ENCODE measurements at regions not wholly inside any gene's neighbourhood (a gene's known extent, or its start where the extent isn't known, plus 50 kb on each side); places are given as distances from the start of the nearest gene placed in this dataset.
"Not testable (repeated sequence)": the region's sequence is repeated elsewhere in the genome, so short reads cannot be mapped to it uniquely, and the experiment has no call there.

DNA sequence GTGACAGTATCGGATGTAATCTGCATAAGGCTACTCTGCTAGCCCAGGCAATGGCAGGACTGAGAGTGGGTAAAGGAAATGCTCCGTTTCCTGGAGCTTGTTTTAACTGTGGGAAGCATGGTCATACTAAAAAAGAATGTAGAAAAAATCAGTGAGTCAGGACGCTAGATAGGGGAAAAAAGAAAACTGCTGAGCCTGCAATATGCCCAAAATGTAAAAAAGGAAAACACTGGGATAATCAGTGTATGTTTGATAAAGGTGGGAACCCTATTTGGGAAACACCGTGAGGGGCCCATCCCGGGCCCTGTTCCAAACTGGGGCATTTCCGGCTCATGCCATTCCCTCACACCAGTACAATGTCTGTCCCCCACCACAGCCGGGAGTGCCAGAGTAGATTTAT, 775.8 kb downstream of the ZPLD1 start:
- DNase-seq: no peak

- no peak for DNase-seq
Observed at GRCh38 chr3:103218146-103218545, 783.3 kb downstream of the ZPLD1 start.

- no peak for DNase-seq
Observed at GRCh38 chr3:103218793-103219192, 784.0 kb downstream of the ZPLD1 start.

GRCh38 chr3:103227651-103228050, 792.8 kb downstream of the ZPLD1 start:
- DNase-seq: no peak

DNA sequence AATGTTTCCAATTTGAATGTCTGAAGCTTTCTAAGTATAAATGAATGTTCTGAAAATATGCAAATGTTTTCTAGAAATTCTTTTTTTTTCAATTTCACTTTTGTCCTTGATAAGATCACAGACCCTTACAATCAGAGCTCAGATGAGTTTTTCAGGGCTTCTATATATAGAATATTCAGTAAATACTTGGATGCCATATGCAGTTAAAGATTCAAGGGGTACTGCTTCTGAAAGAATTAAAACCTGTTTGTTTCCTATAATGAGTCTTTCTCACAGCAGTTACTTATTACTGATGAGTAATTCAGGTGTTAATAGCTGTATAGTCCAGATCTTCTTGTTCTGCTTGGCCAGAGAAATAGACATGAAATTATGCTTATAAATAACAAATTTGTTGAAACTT, 812.6 kb downstream of the ZPLD1 start:
- DNase-seq: no peak

- DNase-seq: not testable (repeated sequence)
Observed at GRCh38 chr3:103254827-103255226, 820.0 kb downstream of the ZPLD1 start.

- DNase-seq: no peak
Observed at GRCh38 chr3:103269287-103269686, 834.5 kb downstream of the ZPLD1 start.

DNA sequence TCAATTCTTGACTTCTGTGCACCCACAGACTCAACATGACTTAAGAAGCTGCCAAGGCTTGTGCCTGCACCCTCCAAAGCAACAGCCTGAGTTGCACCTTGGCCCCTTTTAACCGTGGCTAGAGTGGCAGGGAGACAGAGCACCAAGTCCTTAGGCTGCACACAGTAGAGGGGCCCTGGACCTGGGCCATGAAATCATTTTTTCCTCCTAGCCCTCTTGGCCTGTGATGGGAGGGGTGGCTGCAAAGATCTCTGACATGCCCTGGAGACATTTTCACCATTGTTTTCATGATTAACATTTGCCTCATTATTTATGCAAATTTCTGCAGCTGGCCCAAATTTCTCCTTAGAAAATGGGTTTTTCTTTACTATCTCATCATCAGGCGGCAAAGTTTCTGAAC, 836.8 kb downstream of the ZPLD1 start:
- DNase-seq: no peak

- DNase-seq: no peak
Observed at GRCh38 chr3:103295974-103296570, 861.3 kb downstream of the ZPLD1 start.

DNA sequence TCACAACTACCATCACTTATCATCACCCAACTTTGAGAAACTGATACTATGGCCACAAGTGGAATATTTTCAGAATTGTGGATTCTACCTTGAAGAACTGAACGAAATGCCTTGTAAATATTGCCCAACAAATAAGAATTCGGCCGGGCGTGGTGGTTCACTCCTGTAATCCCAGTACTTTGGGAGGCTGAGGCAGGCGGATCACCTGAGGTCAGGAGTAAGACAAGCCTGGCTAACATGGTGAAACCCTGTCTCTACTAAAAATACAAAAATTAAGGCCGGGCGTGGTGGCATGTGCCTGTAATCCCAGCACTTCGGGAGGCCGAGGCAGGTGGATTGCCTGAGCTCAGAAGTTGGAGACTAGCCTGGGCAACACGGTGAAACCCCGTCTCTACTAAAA, 862.7 kb downstream of the ZPLD1 start:
- not testable (repeated sequence) for DNase-seq

DNA sequence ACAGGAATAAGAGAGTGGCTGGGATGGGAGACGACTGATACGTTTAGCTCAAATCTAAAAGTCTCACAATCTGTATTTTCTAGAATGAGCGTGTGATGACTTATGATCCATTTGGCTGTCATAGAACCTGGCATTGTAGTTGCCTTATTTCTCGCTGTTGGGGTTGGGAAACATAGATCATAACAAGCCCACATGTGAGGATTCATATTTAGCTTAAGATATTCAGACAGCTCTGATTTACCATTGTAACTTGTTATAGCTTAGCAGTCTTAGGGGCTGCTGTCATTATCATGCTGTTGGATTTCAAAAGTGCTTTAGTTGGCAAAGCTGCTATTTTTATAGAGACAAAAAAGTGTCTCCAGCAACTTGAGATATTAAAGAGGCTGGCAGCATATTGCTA, 871.3 kb downstream of the ZPLD1 start:
- no peak for DNase-seq

DNA sequence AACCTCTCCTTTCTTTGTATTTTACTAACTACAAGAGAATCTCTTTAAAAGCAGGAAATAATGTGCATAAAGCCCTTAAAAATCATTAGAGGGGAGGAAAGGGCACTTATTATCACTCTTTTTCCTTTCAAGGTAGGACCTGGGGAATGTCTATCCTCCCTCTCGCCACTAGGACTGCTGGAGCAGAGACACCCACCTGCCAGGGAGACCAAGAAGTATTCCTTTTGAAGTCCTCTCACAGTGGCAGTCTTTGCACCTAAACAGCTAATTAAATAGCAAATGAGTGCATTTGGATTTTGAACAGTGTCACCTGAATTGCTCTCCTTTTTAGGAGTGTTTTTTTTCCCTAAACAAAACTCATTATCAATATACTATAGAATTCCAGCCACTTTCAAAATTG, 874.1 kb downstream of the ZPLD1 start:
- no peak for DNase-seq

DNA sequence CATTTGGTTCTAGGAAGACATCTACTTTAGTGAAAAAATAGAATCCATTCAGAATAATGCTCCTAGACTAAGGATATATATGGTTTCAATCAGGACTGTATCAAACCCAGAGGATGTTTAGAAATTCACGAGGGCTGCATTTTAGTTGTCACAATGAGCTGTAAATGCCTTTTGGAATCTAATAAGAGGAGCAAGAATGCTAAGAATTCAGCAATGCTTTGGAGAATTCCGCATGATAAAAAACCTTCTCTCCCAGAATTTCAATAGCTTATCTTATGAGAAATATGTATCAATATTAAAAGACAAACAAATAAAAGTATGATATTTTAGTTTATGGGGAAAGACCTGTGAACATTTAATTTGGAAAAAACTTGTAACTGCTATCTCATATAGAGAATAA, 885.1 kb downstream of the ZPLD1 start:
- DNase-seq: no peak

DNA sequence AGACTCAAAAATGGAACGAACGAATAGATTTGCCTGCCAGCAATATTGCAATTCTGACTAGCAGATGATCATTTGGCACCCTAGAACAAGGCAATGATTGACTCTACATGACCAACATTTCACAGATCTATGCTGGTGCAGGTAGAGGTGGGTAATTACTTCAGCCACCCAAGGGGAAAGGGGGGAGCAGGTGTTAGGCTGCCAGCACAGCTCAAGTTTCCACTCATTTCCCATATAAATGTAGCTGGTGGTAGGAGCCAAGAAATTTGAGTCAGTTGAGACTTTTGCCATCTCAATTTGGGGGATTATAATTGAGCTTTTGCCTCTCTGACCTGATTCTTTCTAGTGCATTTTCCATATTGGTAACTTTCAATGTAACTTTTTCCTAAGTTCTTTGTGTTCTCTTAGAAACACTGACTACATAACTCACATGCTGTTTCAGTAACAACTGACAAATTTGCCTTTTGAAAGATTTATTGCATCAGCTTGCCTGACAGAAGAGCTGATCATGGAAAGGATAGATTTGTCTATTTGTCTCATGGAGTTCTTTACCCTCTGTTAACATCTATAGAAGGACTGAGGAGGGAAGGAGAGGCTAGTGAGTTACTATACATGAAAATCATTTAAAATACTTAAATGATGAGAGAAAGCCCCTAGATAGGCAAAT, 902.5 kb downstream of the ZPLD1 start:
- DNase-seq: no peak

DNA sequence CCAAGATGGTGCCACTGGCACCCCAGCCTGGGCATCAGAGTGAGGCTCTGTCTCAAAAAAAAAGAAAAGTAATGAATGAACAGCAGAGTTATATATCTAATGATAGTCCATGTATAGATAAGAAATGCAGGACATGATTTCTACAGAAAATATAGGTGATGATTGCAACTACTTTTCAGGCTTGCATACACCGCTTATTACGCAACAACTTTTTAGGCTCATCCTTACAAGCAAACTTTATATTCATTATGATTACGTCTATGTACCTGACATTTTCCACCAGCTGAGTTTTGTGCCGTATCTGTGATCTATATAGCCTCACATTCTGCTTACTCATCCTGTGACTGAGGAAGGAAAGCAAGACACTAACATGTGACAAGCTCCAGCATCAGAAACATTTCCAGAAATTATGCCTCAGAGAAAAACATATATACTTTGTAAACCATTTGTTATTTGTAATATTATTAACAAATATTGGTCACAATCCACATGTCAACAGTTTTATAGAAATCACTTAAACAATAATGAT, 906.3 kb downstream of the ZPLD1 start:
- no peak for DNase-seq

DNA sequence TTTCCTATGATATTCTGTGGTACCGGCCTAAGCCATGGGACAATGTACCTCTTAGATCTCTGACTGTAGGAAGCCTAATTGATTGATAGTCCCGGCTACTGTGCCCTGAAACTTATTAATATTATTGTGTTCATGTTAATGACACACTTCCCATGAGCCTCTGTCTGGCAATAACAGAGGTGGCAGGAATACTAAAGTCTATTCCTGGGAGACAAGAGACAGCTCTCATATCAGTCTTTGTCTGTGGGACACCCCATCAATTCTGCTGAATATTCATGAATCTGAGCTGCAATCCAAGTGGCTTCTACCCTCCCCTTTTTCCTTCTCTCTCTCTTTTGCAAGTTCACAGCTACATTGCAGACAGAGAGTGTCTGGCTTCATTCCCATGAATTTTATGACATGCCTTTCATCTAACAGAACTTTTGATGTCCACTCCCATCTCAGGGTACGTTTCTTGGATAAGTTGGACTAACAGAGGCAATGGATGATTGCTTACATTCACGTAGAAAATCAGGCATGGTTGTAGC, 907.5 kb downstream of the ZPLD1 start:
- DNase-seq: no peak

- DNase-seq: no peak
Observed at GRCh38 chr3:103349760-103350159, 914.9 kb downstream of the ZPLD1 start.

DNA sequence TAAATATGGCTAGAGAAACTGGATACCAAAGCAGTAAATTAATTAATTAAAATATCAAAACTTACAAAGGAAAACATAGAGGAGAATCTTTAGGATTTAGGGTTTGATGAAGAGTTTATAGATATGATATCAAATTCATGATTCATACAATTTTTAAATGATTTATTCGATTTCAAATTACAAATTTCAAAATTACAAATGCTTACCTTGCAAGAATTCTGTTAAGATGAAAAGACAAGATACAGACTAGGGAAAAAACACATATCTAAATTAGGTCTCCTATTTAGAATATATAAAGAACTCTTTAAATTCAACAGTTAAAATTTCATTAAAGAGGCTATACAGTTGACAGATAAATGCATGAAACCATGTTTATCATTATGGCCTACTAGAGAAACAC, 930.7 kb downstream of the ZPLD1 start:
- DNase-seq: no peak

GRCh38 chr3:103367481-103367880, 932.7 kb downstream of the ZPLD1 start:
- DNase-seq: no peak

- DNase-seq: no peak
Observed at GRCh38 chr3:103371411-103371810, 936.6 kb downstream of the ZPLD1 start.

DNA sequence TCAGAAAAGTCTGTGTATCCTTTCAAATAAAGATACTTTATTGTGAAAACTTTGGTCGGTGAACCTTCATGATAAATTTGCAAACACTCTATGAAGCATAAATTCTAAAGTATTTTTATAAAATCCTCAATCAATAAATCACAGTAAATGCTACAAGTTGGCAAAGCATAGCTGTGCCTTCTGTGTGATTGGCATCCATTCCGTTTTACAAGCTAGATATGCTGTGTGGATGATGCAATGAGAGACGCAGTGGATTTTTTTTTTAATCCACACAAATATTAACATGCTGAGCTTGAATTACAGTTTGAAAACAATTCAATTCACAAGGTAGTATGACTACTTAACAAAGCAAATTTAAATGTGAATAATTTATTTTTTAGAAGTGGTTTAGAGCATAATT, 937.2 kb downstream of the ZPLD1 start:
- DNase-seq: no peak

GRCh38 chr3:103380391-103380790, 945.6 kb downstream of the ZPLD1 start:
- no peak for DNase-seq

DNA sequence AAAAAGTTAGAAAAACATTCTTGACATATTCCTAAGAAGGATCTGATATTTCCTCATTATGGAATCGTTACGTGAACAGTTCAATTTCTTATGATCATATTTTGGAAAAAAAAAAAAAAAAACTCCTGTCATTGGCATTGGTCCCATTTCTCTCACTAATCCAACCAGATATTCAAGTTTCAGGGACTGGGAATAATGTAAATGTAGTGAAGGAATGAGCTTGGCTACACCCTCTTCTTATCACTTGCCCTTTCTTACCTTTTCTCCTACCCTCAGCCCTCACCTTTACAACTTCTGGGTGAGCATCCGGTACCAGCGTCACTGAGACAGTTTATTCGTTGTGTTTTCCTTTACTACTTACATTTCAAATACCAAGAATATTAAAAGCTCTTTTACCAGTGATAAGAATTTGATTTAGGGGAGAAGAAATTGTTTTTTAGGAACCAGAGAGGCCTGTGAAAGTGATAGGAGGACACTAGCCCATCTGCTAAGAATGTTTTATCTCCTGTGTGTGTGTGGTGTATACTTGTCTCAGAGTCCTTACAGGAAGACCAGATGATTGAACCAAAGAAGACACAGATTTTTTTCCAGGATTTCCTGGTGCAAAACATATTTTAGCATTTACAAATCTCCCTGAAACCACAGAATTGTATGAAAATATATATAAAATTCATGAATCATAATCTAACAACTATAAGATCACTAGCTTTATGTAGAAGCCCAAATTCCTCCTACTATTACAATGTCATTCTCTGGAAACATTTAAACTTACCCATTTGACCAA, 946.7 kb downstream of the ZPLD1 start:
- no peak for DNase-seq

All from activated T-cell treated with anti-CD3 and anti-CD28 coated beads for 4 hours (primary cell).